ENCODE measurements at regions not wholly inside any gene's neighbourhood (a gene's known extent, or its start where the extent isn't known, plus 50 kb on each side); places are given as distances from the start of the nearest gene placed in this dataset.
"Not testable (repeated sequence)": the region's sequence is repeated elsewhere in the genome, so short reads cannot be mapped to it uniquely, and the experiment has no call there.

DNA sequence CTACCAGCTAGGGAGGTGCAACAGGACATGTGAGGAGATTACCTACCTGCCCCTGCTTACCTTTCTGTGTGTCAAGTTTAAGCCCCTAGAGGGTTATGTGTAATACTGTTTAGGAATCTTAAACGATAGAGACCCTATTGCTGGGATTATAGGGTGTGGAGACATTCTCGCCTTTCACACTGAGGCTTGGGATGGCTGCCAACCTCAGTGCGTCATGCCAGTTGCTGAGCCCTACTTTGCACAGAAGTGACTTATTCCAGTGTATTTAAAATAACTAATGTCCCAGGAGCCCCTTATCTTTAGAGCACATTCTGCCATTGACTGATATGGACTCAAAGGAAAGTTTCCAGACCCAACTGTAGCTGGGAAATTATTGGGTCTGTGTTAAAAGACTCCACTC, 76.6 kb upstream of the XPA start:
- Histone ChIP-seq H3K4me3 (no peak overlapping the region), H3K9me3 (no peaks in the 10 kb centered on the region), H3K4me1 (no peaks in the 10 kb centered on the region), H3K27me3 (no peaks in the 10 kb centered on the region), H3K36me3 (no peaks in the 10 kb centered on the region), H3K27ac (no peak overlapping the region)
- TF ChIP-seq, protein P1, sequence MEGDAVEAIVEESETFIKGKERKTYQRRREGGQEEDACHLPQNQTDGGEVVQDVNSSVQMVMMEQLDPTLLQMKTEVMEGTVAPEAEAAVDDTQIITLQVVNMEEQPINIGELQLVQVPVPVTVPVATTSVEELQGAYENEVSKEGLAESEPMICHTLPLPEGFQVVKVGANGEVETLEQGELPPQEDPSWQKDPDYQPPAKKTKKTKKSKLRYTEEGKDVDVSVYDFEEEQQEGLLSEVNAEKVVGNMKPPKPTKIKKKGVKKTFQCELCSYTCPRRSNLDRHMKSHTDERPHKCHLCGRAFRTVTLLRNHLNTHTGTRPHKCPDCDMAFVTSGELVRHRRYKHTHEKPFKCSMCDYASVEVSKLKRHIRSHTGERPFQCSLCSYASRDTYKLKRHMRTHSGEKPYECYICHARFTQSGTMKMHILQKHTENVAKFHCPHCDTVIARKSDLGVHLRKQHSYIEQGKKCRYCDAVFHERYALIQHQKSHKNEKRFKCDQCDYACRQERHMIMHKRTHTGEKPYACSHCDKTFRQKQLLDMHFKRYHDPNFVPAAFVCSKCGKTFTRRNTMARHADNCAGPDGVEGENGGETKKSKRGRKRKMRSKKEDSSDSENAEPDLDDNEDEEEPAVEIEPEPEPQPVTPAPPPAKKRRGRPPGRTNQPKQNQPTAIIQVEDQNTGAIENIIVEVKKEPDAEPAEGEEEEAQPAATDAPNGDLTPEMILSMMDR (IDR thresholded peaks at IDR 0.05) = no peak
- intact Hi-C loops (cut with DNase I) = no loop called here
- no peak for ATAC-seq
- DNase-seq = no peak

- intact Hi-C loops (cut with DNase I) = no loop called here
- Histone ChIP-seq H3K4me1 (no peaks in the 10 kb centered on the region), H3K9me3 (no peaks in the 10 kb centered on the region), H3K27me3 (no peaks in the 10 kb centered on the region), H3K27ac (no peak overlapping the region), H3K4me3 (no peak overlapping the region), H3K36me3 (no peaks in the 10 kb centered on the region)
- DNase-seq = no peak
- no peak for ATAC-seq
- TF ChIP-seq, protein P1 (IDR thresholded peaks at IDR 0.05) = no peak
Observed at GRCh38 chr9:97774673-97775072, 77.5 kb upstream of the XPA start.

DNA sequence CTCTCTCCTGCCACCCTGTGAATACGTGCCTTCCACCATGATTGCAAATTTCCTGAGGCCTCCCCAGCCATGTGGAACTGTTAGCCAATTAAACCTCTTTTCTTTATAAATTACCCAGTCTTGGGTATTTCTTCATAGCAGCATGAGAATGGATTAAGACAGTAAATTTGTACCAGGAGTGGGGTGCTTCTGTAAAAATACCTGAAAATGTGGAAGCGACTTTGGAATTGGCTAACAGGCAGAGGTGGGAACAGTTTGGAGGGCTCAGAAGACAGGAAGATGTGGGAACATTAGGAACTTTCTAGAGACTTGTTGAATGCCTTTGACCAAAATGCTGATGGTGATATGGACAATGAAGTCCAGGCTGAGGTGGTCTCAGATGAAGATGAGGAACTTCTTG, 74.3 kb upstream of the FOXE1 start:
- H3K9me3 ChIP-seq; H3K27ac ChIP-seq; H3K27me3 ChIP-seq; H3K36me3 ChIP-seq; H3K4me3 ChIP-seq; ATAC-seq; H3K4me1 ChIP-seq; DNase-seq; intact Hi-C loops (cut with DNase I): not testable (repeated sequence)

- no peaks in the 10 kb centered on the region for H3K9me3 ChIP-seq
- H3K27me3 ChIP-seq = no peaks in the 10 kb centered on the region
- H3K27ac ChIP-seq = no peak overlapping the region
- H3K4me3 ChIP-seq = no peak overlapping the region
- DNase-seq = no peak
- H3K4me1 ChIP-seq = no peaks in the 10 kb centered on the region
- intact Hi-C loops (cut with DNase I) = no loop called here
- ATAC-seq = no peak
- no peaks in the 10 kb centered on the region for H3K36me3 ChIP-seq
- TF ChIP-seq, protein P1 (IDR thresholded peaks at IDR 0.05) = no peak
Observed at GRCh38 chr9:97779608-97780007, 73.4 kb upstream of the FOXE1 start.

DNA sequence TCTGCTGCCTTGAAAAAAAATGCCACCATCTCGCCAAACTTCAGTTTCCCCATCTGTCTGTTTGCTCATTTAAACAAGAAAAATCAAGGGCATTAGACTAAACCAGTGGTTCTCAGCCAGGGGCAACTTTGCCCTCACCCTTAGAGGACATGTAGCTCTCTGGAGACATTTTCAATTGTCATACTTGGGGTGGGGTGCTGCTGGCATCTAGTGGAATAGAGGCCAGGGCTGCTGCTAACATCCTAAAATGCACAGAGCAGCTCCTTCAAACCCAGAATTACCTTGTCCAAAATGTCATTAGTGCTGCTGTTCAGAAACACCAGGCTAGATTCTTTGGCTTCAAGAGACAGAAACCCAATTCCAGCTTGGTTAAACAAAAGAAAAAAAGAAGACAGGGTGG, 71.1 kb upstream of the FOXE1 start:
- TF ChIP-seq, protein P1 (IDR thresholded peaks at IDR 0.05) = no peak
- Histone ChIP-seq H3K27ac (no peak overlapping the region), H3K9me3 (no peaks in the 10 kb centered on the region), H3K36me3 (no peaks in the 10 kb centered on the region), H3K4me3 (no peak overlapping the region), H3K27me3 (no peaks in the 10 kb centered on the region), H3K4me1 (no peaks in the 10 kb centered on the region)
- intact Hi-C loops (cut with DNase I) = no loop called here
- ATAC-seq (no peak), DNase-seq (no peak)

- Histone ChIP-seq H3K4me3 (no peak overlapping the region), H3K36me3 (no peaks in the 10 kb centered on the region), H3K4me1 (no peaks in the 10 kb centered on the region), H3K27ac (no peak overlapping the region), H3K9me3 (no peaks in the 10 kb centered on the region), H3K27me3 (no peaks in the 10 kb centered on the region)
- TF ChIP-seq, protein P1 (IDR thresholded peaks at IDR 0.05) = no peak
- intact Hi-C loops (cut with DNase I) = no loop called here
- no peak for ATAC-seq
- no peak for DNase-seq
Observed at GRCh38 chr9:97786341-97786740, 66.7 kb upstream of the FOXE1 start.
